Dedifferentiated amniotic fluid mesenchymal stem cell (primary cell): ENCODE measurements at regions not wholly inside any gene's neighbourhood (a gene's known extent, or its start where the extent isn't known, plus 50 kb on each side); places are given as distances from the start of the nearest gene placed in this dataset.
A peak's percentile ranks its signal among the peaks of the same experiment; 100 is the strongest.

Source experiments
- DNase-seq: peaks from one replicate; pipeline ENCODE4 v3.0.0-alpha.2; 2016; ENCODE audit errors: extremely low spot score

DNA sequence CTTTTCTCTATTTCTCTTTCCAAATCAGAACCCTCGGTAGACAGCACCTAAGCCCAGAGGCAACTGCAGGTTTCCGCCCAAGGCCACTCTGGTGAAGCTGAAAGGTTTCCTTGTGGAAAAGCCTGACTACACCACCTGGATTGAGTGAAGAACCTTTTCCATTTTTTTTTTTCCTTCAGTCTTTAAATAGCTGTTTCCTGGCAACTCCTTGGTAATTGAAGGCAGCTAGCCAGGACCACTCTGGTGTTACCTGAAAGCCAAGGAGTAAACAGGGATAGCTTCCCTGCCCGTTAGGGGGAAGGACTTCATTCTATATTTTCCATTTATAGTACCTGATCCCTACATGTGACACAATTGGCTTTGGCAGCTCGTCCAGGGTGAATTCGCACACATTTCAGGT lies 1238.4 kb downstream of the GRIK2 start:
- DNase-seq: no peak

DNA sequence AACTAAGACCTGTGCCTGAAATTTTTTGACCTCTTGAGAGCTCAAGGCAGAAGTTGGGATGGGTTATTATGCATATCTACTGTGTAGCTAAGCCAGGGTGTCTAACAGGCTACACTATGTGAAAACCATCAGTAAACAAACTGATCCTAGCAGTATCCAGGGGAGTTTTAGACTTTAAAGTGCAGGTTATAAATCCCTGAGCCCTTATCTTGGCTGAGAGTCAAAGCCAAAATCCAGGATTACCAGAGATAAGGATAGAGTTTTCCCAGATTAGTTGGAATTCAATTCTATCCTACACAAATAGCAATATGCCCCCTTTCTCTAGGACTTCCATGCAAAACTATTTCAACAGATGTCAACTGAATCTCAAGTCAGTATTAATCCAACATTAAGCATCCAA lies 1229.7 kb downstream of the GRIK2 start:
- DNase-seq: no peak

DNA sequence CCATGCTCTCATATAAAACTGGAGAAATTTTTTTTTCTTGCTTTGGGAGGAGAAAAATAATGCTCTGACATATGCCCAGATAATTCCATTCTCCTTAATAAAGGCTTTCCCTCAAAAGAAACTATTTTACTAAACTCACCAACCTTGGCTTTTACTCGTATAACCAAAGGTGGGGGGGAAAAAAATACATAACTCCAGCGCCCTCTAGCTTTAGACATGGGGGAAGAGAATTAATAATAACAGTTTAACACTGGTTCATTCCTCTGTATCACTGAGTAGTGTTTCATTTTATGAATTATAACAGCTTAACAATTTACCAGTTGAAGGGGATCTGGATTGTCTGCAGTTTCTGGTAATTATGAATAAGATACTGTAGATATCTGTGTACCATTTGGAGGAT lies 1226.1 kb downstream of the GRIK2 start:
- DNase-seq: peak; percentile 36

DNA sequence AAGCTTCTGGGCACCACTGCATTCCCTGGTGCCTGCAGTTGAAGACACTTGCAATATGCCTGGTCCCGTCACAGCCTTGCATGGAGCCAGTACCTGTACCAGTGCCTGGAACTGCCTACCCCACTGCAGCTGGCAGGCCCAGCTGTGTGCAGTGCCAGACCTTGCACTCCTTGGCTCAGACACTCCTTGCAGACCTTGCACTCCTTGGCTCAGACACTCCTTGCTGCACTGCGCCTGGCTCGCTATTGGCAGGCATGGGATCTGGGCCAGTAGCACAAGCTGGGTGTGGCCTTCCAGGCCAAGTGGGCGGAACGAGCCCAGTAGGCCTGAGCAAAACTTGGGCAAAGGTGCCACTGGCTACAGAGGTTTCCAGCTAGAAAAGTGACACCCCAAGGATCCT lies 1189.1 kb downstream of the GRIK2 start:
- no peak for DNase-seq

DNA sequence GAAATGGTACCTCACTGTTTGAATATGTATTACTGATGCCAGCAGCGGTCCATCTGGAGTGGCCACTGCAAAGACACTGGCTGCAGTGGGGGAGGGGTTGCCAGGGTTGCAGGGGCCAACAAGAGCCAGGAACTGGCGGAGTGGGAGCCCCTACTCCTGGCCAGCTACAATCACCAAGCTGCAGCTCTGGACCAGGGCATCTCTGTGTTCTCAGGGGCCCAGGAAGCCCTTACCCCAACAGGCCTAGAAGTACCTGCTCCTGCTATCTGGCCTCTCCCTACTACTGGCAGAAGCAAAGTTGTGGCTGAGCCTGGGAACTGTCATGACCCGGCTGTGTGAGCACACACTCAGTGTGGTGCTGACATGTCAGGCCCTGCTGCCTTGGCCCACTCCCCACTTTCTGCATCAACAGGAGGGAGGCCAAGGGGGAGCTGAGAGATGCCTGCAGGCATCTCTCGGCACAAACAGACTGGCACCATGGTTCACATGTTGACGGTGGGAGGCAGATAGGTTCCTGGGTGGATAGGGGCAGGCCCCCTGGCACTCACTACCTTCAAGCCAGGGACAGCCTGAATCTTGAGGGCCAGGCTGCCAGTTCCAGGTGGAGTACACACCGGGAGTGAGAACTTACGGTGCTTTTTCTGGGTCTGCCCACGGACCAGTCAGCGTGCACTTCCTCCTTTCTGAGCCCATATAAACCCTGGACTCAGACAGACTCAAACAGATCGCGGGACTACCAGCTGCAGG lies 1188.0 kb downstream of the GRIK2 start:
- no peak for DNase-seq

DNA sequence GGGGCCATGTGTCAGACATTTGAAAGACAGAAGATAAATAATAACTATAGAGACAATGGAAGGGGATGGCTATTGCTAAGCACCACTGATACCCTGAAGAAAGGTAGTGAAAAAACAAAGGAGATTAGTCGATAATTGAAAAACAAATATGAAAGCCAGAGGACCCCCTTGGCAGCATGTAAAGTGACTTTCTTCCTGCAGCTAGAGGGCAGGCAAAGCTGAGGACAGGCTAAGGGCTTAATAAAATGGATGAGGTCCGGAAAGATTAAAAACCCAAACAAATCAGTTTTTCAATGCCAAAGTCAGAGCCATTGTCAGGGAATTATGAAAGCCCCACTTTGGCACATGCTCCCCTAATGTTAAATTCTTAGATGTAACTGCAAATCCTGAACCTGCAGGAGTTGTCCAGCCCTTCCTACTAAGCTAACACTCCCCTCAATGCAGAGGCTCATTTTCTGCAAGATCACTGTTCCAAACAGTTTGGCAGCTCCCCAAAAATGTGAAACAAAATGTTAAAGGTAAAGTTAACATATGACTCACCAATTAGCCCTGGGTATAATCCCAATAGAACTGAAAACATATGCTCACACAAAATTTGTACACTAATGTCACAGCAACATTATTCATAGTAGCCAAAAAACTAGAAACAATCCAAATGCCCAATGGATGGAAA lies 1177.9 kb downstream of the GRIK2 start:
- peak; percentile 17 for DNase-seq

DNA sequence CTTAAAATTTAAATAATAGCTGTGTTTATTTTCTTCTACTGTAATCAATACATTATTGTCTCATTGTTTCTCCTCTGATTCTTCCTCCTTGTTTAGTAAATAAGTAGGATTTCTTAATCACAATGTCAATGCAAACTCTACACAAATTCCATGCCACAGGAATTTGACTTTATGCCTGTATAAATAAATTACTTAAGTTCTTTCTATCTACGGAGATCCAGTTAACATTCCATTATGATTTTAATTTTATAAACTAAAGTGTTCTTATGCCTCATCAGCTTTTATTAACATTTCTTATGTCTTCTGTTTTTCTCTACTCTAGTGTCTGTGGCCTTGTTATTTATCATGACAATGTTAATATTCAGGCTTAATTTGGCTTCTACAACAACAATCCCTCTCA lies 1169.2 kb downstream of the GRIK2 start:
- peak; percentile 19 for DNase-seq

DNA sequence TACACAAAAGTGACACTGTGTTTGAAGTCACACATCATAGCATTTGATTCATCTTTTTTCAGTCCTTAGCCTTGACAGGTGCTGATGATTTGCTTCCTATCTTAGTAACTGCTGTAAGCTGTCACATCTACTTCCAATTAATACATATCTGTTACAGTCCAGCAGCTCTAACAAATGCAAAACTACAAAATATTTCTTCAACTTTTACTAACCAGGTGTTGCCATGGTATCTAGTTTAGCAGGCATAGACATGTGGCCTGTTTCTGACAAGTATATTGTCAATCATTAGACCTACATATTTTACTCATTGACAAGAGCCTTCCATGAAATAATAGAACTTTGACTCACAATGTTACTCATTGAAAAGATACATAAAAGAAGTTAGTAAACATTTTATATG lies 1159.7 kb downstream of the GRIK2 start:
- no peak for DNase-seq

DNA sequence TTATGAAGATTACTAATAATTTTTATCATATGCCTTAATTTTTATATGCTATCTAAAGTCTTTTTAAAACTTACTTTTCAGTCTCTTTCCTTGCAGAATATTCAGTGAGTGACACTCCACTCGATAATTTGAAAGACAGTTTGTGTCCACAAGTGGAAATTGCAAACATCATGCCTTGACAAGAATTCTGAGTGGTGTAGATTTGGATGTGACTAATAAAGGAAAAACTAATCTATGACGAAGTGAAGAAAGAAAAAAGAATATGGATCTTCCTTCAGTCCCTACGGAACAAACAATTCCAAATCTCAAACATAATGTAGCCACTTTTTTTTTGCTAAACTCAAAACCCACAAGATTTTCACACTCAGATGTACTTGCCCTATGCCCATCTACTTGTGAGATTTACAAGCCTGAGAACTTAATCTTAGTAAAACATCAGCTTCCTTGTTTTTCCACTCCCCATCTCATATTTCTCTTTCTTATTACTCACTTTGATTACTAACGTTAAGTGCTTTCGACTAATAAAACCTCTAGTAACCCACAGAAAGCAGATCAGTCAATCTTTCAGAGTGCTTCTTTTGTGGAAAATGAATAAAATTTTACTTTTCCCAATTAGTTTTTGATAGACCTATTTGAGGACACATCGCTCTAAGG lies 1155.8 kb downstream of the GRIK2 start:
- DNase-seq: no peak

DNA sequence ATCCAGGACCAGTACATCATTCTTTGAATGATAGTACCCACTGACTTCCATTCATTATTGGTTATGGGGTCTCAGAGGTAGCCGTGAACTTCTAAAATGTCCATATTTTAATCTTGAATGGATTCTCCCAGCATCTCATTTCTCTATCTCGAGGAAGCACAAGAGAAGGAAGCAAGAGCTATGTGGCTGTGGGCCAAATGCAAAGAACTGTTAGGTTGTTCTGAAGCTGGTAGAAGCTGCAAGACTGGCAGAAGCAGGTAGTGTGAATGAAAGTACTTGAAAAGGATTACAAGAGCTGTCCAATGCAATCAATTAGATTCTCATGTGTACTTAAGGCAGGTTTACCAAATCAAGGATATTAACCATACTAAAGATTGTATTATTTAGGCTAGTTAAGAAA lies 1131.8 kb downstream of the GRIK2 start:
- DNase-seq: no peak

DNA sequence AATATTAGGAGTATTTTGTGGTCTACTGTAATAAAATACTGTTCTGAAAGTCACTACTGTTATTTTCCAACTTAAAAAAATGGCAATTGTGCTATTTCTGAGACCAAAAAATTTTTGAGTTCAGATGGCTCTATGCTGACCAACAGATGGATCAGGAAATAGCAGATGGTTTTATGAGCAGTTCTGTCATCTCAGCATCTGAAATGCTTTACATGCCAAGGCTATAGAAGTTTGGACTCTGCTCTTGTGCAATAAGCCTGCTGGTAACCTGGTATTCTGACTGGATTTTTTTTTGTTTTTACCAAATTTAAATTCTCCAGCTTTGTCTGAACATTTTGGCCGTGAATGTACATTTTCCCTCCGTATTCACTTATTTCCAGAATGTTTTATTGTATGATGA lies 1127.5 kb downstream of the GRIK2 start:
- DNase-seq: peak; percentile 15

DNA sequence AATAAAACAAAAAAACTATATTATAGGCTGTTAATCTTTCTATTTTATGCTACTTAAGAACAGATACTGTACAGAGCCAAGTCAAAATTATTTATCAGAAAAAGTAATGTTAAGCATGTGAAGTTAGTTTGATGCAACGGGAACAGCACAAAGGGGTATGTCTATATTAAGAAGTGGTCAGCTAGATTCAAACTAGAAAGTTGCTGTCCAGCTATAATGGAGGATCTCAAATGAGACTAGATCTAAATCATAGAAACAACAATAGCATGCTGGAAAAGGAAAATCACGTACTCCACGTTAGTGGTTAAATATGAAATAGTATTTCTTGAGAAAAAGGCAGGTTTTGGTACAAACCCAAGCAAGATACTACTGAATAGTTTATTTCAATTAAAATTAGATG lies 1124.0 kb downstream of the GRIK2 start:
- no peak for DNase-seq

DNA sequence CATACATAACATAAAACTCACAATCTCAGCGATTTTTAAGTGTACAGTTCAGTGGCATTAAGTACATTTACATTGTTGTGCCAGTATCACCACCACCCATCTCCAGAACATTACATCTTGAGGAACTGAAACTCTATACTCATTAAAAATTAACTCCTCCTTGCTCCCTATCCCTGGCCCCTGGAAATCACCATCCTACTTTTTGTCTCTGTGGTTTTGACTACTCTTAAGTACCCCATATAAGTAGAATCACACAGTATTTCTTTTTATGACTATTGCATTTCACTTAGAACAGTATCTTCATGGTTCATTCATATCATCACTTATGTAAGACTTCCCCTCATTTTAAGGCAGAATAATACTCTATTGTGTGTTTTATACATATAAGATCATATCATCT lies 1108.1 kb downstream of the GRIK2 start:
- no peak for DNase-seq

DNA sequence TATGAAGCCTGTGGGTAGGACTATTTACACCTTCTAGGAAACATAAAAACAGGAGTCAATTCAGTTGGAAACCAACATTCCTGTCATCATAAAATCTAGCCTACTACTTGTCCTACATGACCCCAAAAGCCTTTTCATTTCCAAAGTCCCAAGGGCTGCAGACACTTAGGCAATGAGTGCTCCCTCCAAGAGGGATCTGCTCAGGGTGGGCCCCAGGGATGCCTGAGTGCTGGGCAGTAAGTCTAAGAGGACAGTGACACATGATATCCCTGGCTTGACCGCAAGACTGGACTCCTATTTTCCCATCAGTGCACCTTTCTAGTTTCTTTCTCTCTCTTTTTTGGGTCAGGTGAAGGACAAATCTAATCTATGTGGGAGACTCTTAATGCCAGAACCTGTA lies 1101.3 kb downstream of the GRIK2 start:
- DNase-seq: no peak

DNA sequence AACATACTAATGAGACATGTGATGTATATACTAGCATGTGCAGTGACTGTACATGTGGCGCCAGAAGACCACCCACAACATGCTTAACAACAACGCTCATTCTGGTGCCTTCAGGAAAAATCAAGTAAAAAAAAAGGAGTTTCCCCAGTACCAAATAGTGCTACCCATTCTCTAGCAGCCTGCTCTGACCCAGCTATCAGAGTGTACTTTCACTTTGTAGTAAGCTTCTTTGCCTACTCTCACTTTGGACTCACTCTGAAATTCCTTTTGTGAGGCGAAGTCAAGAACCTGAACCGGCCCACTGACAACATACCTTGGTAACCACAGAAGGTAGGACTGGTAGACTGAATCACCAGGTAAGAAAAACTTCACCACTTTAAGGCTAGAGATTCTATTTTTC lies 1100.0 kb downstream of the GRIK2 start:
- no peak for DNase-seq

DNA sequence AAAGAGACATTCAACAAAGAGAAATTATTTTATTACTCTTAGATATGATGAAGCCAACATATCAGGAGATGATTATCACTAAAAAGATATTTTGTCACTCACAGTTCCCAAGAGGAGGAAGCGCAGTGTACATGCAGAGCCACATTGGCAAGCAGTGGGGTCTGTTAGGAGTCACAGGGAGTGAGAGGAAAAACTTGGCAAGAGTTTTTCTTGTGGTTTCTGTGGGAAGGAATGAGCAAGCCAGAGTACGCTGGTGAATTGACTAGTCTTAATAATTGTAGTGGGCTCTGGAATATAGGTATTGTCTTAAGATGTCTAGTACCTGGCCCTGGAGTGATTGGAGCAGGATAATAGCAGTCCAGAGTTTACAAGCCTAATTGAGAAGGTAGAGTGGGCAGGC lies 1095.2 kb downstream of the GRIK2 start:
- no peak for DNase-seq

DNA sequence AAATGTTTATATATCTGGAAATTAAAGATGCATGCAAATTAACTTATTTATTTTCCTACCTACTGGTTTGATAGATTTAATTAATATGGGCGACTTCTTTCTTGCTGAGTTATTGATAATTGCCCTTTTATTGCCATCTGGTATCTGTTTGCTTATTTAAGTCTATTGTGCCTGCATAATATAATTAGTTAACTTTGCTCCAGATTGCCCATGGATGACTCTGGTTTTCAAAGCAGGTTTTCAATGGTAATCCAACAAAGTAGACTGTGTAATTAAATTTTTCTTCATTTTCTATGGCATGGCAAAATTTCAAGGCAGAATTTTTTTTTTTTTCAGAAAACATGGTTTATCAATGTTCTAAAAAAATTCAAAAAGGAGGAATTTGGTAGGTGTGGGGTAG lies 1092.0 kb downstream of the GRIK2 start:
- no peak for DNase-seq

DNA sequence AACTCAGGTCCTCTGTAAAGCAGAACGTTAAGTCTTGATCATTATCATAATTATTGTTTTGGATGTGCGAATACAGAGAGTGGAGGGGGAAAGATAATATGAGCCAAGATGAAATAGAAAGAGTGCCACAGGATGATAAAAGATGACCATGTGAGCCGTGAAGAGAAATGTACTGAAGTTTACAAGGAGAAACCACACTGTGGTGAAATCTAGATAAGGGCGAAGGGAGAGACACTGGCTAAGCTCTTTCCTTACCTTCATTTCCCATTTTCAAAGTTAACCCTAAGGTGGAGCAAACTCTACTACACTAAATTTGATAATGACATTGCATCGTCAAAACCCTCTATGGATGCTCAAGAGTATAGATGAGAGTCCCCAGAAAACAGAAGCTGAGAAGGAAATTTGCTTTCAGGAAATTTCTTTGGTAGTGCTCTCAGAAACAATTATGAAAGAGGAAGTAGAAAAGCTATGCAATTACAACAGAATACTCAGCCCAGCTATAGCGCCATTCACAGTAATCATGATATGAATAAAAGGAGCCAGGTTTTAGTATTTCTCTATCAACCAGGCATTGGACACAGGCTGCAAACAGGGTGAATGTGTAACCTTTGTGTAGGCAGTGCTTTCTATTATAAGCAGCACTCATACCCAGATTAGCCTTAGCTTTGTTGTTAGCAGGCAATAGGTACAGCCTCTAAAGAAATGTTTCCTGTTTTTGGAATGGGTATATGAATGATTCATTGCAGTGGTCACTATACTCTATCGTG lies 1080.7 kb downstream of the GRIK2 start:
- DNase-seq: no peak

DNA sequence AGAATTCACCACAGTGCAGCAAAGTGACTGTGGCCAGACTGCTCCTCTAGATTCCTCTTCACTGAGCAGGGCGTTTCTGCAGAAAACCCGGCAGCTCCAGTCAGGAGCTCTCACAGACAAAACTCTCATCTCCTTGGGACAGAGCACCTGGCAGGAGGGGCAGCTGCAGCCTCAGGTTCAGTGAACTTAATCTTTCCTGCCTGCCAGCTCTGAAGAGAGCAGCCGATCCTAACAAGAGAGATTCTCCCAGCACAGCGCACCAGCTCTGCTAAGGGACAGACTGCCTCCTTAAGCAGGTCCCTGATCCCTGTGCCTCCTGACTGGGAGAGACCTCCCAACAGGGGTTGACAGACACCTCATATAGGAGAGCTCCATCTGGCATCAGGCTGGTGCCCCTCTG lies 1065.5 kb downstream of the GRIK2 start:
- DNase-seq: no peak

DNA sequence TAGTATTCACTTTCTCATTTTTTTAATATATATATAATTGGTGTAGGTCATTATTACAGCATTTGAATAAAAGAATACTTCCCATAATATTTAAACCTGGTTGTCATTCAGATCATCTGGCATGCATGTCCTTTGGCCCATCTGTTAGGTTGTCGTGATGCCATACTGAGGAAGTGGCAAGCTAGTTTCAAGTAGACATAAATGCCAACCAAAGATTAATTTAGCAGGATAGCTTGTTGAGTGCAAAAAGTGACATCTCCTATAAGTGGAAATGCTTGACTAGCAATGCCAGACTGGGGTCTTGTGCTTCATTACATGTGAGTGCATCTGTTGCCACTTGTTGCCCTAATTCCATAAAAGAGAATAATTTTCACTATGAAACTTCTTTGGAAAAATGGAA lies 1044.7 kb downstream of the GRIK2 start:
- DNase-seq: no peak

DNA sequence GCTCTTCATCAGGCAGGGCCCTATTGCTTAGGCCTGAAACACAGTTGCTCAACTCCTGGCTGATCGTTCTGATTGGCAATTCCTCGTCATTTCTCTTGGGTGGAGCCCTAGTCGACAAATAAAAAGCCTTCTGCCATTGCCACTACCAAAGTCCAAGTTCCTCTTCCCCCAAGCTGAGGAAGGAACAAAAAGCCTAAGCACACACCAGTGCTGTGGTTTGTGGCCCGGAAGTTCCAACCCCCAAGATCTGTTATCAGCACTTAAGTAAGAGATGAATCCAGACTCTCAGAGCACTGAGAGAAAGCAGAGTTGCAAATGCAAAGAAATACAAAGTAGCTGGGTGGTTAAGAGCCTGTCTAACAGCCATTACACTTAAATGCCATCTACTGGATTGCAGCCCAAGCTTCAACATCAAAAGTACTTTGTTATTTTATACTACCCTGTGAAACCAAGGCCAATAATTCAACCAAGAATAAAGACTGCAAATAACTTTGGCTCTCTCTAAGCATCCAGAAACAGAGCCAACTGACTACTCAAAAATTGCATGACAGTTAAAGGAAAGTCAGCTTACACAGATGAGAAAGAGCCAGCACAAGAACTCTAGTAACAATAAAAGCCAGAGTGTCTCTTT lies 1024.0 kb downstream of the GRIK2 start:
- DNase-seq: no peak

DNA sequence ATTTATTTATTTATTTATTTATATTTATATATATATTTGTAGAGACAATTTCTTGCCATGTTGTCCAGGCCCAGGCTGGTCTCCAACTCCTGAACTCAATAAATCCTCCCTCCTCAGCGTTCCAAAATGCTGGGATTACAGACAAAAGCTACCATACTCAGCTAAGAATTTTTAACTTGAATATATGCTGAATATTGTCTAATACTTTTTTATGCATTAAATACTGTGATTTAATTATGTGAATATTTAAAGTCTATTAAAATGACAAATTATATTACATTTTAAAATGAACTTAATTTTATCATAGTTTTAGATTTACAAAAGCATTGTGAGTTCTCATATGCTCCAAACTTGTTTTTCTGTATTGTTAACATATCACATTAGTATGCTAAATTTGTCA lies 1022.4 kb downstream of the GRIK2 start:
- no peak for DNase-seq
